Esophagus squamous epithelium (tissue), 4 donors: ENCODE measurements at regions not wholly inside any gene's neighbourhood (a gene's known extent, or its start where the extent isn't known, plus 50 kb on each side); places are given as distances from the start of the nearest gene placed in this dataset.

Experiments
- POLR2A ChIP-seq, 4 donors: fragments of 450-650 bp; IDR thresholded peaks; one replicate each; pipeline ENCODE4 v1.6.1; 2017; ENCODE audit warnings: antibody characterized with exemption in 4 of 4, mild to moderate bottlenecking in 4 of 4, moderate library complexity in 3 of 4
- TF ChIP-seq, protein P1 (sequence below), 6 experiments: fragments of 450-650 bp in 4 of 6; fragments of 200-600 bp in 2 of 6; sonication (generic) in 2 of 6; IDR thresholded peaks; one replicate each; pipeline ENCODE4 v1.5.1; 2016 to 2019; ENCODE audit warnings: antibody characterized with exemption in 6 of 6, mild to moderate bottlenecking in 4 of 6, moderate library complexity in 4 of 6

GRCh38 chr19:22527554-22527953 is 105.4 kb upstream of the ZNF98 start:
- no peak for TF ChIP-seq POLR2A (IDR thresholded peaks at IDR 0.05)
- TF ChIP-seq, protein P1, sequence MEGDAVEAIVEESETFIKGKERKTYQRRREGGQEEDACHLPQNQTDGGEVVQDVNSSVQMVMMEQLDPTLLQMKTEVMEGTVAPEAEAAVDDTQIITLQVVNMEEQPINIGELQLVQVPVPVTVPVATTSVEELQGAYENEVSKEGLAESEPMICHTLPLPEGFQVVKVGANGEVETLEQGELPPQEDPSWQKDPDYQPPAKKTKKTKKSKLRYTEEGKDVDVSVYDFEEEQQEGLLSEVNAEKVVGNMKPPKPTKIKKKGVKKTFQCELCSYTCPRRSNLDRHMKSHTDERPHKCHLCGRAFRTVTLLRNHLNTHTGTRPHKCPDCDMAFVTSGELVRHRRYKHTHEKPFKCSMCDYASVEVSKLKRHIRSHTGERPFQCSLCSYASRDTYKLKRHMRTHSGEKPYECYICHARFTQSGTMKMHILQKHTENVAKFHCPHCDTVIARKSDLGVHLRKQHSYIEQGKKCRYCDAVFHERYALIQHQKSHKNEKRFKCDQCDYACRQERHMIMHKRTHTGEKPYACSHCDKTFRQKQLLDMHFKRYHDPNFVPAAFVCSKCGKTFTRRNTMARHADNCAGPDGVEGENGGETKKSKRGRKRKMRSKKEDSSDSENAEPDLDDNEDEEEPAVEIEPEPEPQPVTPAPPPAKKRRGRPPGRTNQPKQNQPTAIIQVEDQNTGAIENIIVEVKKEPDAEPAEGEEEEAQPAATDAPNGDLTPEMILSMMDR (IDR thresholded peaks at IDR 0.05): no peak
